Effector CD8-positive, alpha-beta T cell (primary cell): ENCODE measurements at regions not wholly inside any gene's neighbourhood (a gene's known extent, or its start where the extent isn't known, plus 50 kb on each side); places are given as distances from the start of the nearest gene placed in this dataset.
"Not testable (repeated sequence)": the region's sequence is repeated elsewhere in the genome, so short reads cannot be mapped to it uniquely, and the experiment has no call there.

ENCODE experiments used
- DNase-seq: peaks from one replicate; lab custom pipeline; 2025; lab: John Stamatoyannopoulos, UW

- DNase-seq: no peak
These were observed 256.4 kb upstream of the HDAC4 start for GRCh38 chr2:239657236-239657635.

GRCh38 chr2:239654266-239654665 is 253.4 kb upstream of the HDAC4 start:
- no peak for DNase-seq

DNA sequence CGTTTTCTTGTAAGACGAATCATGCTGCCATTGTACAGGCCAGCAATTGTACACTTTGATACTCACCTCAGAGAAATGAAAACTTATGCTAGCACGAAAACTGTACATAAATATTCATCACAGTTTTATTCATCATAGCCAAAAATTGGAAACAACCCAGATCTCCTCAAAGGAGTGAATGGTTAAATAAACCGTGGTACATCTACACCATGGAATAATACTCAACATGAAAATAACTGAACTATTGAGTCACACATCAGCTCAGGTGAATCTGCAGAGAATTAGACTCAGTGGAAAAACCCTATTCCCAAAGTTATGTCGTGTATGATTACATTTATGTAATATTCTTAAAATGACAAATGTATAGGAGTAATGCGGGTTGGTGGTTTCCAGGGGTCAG is 251.0 kb upstream of the HDAC4 start:
- no peak for DNase-seq

GRCh38 chr2:239650674-239651073 is 249.9 kb upstream of the HDAC4 start:
- no peak for DNase-seq

DNA sequence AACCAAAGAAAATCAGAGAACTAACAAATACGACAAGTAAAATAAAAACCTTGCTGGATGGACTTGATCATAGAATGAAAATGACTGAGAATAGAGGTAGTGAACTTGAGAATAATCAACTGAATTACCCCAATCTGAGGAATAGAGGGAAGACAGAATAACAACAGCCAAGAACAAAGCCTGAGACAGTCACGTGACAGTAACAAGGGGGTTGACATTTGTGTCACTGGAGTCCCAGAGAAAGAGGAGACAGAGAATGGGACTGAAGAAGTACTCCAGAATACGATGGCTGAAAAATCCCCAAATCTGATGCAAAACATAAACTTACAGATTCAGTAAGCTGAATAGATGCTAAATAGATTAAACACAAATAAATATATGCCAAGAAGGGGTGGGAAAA is 248.5 kb upstream of the HDAC4 start:
- DNase-seq: no peak

- no peak for DNase-seq
These were observed 247.8 kb upstream of the HDAC4 start for GRCh38 chr2:239648607-239649006.

- DNase-seq: no peak
These were observed 246.4 kb upstream of the HDAC4 start for GRCh38 chr2:239647052-239647819.

- DNase-seq: no peak
These were observed 245.4 kb upstream of the HDAC4 start for GRCh38 chr2:239646184-239646583.

GRCh38 chr2:239644594-239644993 is 243.8 kb upstream of the HDAC4 start:
- not testable (repeated sequence) for DNase-seq

DNA sequence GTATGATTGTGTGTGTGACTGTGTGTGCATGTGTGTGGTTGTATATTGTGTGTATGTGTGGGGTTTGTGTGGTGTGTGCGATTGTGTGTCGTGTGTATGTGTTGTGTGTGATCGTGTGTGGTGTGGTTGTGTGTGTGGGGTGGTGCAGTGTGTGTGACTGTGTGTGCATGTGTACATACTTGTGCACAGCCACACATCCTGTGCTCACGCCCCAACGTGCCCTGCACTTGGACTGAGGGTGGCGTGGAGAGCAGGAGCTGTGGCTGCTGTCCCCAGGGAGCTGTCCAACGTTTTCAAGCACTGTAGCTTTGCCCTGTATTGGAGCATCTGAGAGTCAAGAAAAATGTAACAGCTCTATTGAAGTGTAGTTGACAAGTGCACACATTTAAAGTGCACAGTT is 243.2 kb upstream of the HDAC4 start:
- no peak for DNase-seq

GRCh38 chr2:239642406-239643004 is 241.7 kb upstream of the HDAC4 start:
- no peak for DNase-seq

GRCh38 chr2:239641904-239642303 is 241.1 kb upstream of the HDAC4 start:
- DNase-seq: not testable (repeated sequence)

- DNase-seq: no peak
These were observed 240.1 kb upstream of the HDAC4 start for GRCh38 chr2:239640676-239641578.

DNA sequence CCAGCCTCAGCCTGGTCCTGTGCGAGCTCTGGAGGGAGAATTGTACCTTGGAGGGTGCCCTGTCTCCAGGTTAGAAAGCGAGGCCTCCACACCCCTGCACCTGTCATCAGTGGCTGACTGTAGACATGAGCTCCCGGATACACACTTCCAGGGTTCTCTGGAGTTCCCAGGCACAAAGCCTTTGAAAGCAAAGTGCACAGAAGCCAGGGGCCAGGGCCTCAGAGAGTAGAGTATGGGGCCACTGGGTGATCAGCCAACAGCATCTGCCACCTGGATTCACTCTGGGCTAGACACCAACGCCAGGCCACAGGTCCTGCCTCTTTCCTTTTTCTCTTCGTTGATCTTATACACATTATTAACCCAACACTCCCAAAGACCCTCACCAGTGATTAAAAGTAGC is 239.4 kb upstream of the HDAC4 start:
- no peak for DNase-seq

- no peak for DNase-seq
These were observed 238.8 kb upstream of the HDAC4 start for GRCh38 chr2:239639421-239640185.

DNA sequence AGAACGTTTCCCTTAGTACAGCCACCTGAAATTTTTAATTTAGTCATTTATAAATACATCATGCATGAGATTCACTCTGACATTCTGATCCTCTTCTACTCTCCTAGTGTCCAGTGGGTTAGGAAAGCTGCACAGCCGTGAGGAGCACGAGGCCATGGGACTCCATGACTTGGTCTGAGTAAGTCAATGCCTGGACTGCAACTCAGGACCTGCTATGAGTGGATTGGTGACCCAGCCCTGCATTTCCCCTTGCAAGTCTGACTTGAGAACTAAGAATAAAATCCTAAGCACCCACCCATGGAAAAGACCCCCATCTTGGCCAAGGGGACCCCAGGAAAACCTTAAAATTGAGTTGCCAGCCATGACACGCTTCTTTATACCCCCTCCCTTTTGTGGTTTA is 237.6 kb upstream of the HDAC4 start:
- DNase-seq: no peak

DNA sequence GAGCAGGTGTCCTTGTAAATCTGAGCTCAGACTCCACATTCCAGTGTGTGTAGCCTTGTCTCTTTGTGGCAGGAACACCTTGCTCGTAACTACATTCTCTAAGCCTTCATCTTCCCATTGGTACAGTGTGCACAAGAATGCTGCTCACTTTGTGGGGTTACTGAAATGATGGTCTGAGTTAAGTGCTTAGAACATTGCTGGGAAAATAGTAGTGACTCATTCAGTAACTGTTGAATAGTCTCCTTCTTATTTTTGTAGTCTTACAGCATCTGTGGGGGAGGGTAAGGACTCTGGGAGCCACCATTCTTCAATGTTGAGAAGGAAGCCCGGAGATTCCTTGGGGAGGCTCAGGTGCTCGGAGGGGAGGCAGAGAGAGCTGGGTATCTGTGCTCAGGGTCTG is 236.0 kb upstream of the HDAC4 start:
- DNase-seq: no peak

DNA sequence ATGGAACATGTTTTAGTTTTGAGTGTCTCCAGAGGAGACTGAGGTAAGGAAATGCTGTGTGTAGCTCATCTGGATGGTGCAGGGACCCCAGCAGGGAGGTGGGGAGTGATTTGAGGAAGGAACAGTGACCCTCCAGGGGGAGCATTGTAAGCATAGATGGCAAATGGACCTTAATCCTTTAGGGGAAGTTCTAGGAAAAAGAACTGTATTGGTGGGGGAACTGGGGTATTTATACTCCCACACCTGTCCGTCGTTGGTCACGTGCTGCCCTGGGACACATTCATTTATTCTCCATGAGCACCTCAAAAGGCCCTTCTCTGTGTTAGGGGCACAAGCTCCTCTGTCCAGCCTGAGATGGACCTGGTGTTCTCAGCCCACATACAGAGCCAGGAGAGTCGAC is 233.9 kb upstream of the HDAC4 start:
- DNase-seq: no peak

DNA sequence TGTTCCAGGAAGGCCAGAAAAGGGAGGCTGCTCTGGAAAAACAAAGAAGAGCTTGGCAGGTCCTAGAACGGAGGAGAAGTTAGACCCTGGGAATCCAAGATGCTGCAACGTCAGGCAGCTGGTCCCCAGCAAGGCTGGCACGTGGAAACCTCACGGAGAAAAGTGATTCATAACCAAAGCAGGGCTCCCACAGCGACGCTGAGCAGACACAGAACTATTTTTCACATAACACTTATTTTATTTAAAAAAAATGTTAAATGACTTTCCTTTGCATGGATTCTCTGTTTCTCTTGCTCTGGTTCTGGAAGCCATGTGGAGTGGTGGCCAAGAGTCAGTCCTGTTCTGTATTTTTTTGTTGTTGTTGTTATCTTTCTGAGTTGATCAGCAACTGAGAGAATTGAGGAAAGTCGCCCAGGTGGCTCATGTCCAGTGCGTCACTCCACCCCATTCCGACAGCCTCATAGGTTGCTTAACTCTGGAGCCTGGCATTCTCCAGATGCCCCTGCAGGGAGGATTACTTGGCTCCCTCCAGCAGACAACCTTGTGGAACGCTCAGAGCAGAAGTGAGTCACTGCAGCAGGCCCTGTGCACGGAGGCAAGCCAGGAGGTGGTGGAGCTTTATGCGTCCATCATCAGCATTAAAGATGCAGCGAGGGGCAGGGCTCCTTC is 229.9 kb upstream of the HDAC4 start:
- DNase-seq: no peak

DNA sequence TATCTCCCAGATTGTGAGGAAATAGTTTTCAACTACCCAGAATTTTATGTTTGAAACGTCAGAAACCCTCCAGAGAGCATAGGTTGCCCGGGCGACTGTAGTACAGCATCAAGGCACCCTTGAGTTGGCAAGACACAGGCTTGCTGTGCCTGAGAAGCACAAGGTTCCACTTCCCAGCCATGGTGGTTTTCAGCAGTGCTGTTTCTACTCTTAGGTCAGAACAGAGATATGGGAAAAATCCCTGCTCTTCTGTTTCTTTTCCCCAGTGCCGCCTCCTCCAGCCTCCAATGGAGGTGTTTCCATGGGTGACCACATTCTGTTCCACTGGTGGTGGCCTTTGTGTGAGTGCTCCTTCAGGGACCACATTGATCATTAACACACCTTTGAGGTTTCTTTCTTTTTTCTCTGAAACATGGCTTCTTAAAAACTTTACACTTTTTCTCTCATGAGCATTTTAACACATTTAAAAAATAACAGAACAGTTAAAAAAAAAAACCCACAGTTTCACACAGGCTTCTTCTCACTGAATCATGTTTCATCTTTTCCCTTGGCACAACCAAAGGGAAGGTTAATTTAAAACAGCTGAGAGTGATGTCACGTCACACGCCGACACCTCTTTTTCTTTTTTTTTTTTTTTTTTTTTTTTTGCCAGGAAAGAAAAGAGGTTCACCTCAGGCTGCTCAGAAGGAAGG is 229.3 kb upstream of the HDAC4 start:
- DNase-seq: no peak
